ENCODE measurements at regions not wholly inside any gene's neighbourhood (a gene's known extent, or its start where the extent isn't known, plus 50 kb on each side); places are given as distances from the start of the nearest gene placed in this dataset.

DNA sequence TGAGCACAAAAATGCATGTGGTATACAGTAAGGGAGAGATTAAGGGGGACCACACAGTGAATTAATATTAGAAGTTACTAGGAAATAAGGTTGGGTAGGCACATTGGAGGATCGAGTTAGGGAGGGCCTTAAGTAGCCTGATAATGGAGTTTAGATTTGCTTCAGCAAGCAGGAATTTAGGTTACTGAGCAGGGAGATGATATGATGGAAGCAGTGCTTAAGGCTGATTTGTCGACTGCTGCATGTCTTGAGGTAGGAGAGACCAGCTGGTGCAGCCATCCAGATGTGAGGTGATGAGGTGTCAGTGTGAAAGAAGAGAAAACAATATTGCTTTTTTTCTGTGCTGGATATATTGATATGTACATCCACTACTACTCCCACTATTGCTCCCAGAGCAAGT lies 55.2 kb upstream of the ACTBL2 start:
- TF ChIP-seq, protein P1, sequence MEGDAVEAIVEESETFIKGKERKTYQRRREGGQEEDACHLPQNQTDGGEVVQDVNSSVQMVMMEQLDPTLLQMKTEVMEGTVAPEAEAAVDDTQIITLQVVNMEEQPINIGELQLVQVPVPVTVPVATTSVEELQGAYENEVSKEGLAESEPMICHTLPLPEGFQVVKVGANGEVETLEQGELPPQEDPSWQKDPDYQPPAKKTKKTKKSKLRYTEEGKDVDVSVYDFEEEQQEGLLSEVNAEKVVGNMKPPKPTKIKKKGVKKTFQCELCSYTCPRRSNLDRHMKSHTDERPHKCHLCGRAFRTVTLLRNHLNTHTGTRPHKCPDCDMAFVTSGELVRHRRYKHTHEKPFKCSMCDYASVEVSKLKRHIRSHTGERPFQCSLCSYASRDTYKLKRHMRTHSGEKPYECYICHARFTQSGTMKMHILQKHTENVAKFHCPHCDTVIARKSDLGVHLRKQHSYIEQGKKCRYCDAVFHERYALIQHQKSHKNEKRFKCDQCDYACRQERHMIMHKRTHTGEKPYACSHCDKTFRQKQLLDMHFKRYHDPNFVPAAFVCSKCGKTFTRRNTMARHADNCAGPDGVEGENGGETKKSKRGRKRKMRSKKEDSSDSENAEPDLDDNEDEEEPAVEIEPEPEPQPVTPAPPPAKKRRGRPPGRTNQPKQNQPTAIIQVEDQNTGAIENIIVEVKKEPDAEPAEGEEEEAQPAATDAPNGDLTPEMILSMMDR (IDR thresholded peaks at IDR 0.05), result no peak
- TF ChIP-seq POLR2A (IDR thresholded peaks at IDR 0.05) (no peak), POLR2AphosphoS5 (IDR thresholded peaks at IDR 0.05) (no peak)
